ENCODE measurements at regions not wholly inside any gene's neighbourhood (a gene's known extent, or its start where the extent isn't known, plus 50 kb on each side); places are given as distances from the start of the nearest gene placed in this dataset.

- H3K36me3 ChIP-seq (ENCODE audit: low read length) = no peaks in the 10 kb centered on the region
- H3K79me2 ChIP-seq (ENCODE audit: insufficient read depth, low read length) = no peaks in the 10 kb centered on the region
- no peak overlapping the region for H3K27ac ChIP-seq (ENCODE audit: low read depth, low read length)
- H3K4me3 ChIP-seq (ENCODE audit: insufficient read depth, low read length, poor library complexity, severe bottlenecking) = no peak overlapping the region
- no peaks in the 10 kb centered on the region for H3K27me3 ChIP-seq (ENCODE audit: low read length)
- H3K9me2 ChIP-seq (replicated peaks; ENCODE audit: insufficient read depth, low read length) = no peaks in the 10 kb centered on the region
- no peak overlapping the region for H2AFZ ChIP-seq (ENCODE audit: low read depth, low read length, severe bottlenecking)
- H3K9me3 ChIP-seq (ENCODE audit: insufficient read depth, low read length) = no peaks in the 10 kb centered on the region
- H3F3A ChIP-seq (ENCODE audit: insufficient read depth) = no peaks in the 10 kb centered on the region
- no peak overlapping the region for H3K4me2 ChIP-seq (ENCODE audit: low read depth, low read length, poor library complexity, severe bottlenecking)
- H4K20me1 ChIP-seq (ENCODE audit: low read depth, low read length) = no peaks in the 10 kb centered on the region
- no peak for TF ChIP-seq EZH2phosphoT487 (conservative IDR thresholded peaks at IDR 0.05; ENCODE audit: low read length)
- TF ChIP-seq, protein P1, sequence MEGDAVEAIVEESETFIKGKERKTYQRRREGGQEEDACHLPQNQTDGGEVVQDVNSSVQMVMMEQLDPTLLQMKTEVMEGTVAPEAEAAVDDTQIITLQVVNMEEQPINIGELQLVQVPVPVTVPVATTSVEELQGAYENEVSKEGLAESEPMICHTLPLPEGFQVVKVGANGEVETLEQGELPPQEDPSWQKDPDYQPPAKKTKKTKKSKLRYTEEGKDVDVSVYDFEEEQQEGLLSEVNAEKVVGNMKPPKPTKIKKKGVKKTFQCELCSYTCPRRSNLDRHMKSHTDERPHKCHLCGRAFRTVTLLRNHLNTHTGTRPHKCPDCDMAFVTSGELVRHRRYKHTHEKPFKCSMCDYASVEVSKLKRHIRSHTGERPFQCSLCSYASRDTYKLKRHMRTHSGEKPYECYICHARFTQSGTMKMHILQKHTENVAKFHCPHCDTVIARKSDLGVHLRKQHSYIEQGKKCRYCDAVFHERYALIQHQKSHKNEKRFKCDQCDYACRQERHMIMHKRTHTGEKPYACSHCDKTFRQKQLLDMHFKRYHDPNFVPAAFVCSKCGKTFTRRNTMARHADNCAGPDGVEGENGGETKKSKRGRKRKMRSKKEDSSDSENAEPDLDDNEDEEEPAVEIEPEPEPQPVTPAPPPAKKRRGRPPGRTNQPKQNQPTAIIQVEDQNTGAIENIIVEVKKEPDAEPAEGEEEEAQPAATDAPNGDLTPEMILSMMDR (IDR thresholded peaks at IDR 0.05; ENCODE audit: insufficient read depth, low read length, poor library complexity, severe bottlenecking) = no peak
- no peak overlapping the region for H3K9ac ChIP-seq (ENCODE audit: low read length)
Observed at GRCh38 chr3:66948041-66948440, 50.1 kb upstream of the KBTBD8 start.

Data from SU-DHL-6 (cell line).